Kidney (tissue), 13 donors: ENCODE measurements at regions not wholly inside any gene's neighbourhood (a gene's known extent, or its start where the extent isn't known, plus 50 kb on each side); places are given as distances from the start of the nearest gene placed in this dataset.

Source experiments
- DNase-seq, 5 donors: peaks; one replicate each; pipeline ENCODE4 v3.0.0-alpha.2; 2013 to 2020
- FAIRE-seq: peaks from 2 replicates; lab custom pipeline; 2012; peaks lifted over from hg19 to GRCh38; lab: Jason Lieb, UNC
- H3K27ac ChIP-seq, 2 donors: one replicate each; pipeline ENCODE4 v1.7.0; 2013; ENCODE audit warnings: low read depth in 2 of 2, low read length in 2 of 2, inconsistent platforms in 1 of 2
- H3K27me3 ChIP-seq: one replicate; pipeline ENCODE4 v1.7.1; 2013; ENCODE audit warnings: low read length, inconsistent platforms; ENCODE audit not compliant: control insufficient read depth, insufficient read depth
- H3K36me3 ChIP-seq, 3 donors: one replicate each; pipeline versions ENCODE4 v1.7.0 to v1.7.1; 2013; ENCODE audit warnings: low read length in 3 of 3, control low read depth in 1 of 3, inconsistent platforms in 1 of 3; ENCODE audit not compliant: insufficient read depth in 3 of 3, control insufficient read depth in 2 of 3
- H3K4me1 ChIP-seq, 3 donors: one replicate each; pipeline versions ENCODE4 v1.7.0 to v1.7.1; 2013; ENCODE audit warnings: low read length in 3 of 3, inconsistent platforms in 1 of 3, low read depth in 1 of 3; ENCODE audit not compliant: control insufficient read depth in 2 of 3, insufficient read depth in 2 of 3
- H3K4me3 ChIP-seq, 3 donors: one replicate each; pipeline versions ENCODE4 v1.7.0 to v1.8.1; 2013; ENCODE audit warnings: low read length in 3 of 3, control low read depth in 1 of 3, inconsistent platforms in 1 of 3
- H3K9ac ChIP-seq, 3 donors: one replicate each; pipeline versions ENCODE4 v1.7.0 to v1.7.1; 2013; ENCODE audit warnings: low read length in 3 of 3, control low read depth in 1 of 3, inconsistent platforms in 1 of 3
- H3K9me3 ChIP-seq, 3 donors: one replicate each; pipeline versions ENCODE4 v1.7.0 to v1.7.1; 2013; ENCODE audit warnings: low read length in 3 of 3, control low read depth in 1 of 3, inconsistent platforms in 1 of 3; ENCODE audit not compliant: control insufficient read depth in 2 of 3, insufficient read depth in 1 of 3
- intact Hi-C: fragments of 100-400 bp; cut with DNase I; formaldehyde crosslinking; loops from one replicate; pipeline ENCODE4 v1.11.1; 2022
- TF ChIP-seq, protein P1 (sequence below): IDR thresholded peaks from 3 replicates; pipeline ENCODE4 v1.5.1; 2012; ENCODE audit warnings: mild to moderate bottlenecking, moderate library complexity, borderline replicate concordance; ENCODE audit not compliant: insufficient read depth; ENCODE audit errors: extremely low read depth
- donor health status: control.
- donor health status: control.
- donor health status: control.
- donor health status: control.
- donor health status: control.
- donor health status: DM: yes; HTN: yes; CAD: no.
- donor health status: Normal renal cell carcinoma (clear cell type).

DNA sequence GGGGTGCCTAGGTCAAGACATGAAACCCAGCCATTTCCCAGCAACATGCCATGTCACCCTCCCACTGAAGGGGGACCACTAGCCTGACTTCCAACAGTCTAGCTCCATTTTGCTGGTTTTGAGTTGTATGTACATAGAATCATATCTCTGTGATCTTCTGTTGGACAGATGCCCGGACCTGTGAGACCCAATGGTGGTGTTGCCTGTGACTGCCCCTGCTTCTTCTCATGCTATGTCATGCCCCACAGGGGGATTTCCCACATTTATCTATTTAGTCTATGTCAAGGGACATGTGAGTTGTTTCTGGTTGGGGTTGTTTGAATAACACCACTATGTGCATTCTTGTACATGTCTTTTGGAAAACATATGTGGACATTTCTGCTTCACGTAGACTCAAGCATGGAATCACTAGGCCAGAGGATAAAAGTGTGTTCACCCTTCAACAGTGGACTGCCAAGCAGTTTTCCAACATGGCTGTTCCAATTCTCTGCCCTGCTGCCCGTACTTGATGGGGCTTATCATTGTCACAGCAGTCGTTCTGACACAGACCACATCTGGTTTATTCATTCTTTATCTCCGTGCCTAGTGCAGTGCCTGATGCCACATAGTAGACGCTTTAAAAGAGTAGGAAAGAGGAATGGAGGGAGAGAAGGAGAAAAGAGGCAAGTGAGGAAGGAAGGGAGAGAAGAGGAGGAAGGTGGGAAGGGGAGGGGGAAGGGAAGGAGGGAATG lies 114.4 kb downstream of the TPRA1 start:
- no peaks in the 10 kb centered on the region for H3K4me1 ChIP-seq
- FAIRE-seq (no peak), DNase-seq (no peak)
- TF ChIP-seq, protein P1, sequence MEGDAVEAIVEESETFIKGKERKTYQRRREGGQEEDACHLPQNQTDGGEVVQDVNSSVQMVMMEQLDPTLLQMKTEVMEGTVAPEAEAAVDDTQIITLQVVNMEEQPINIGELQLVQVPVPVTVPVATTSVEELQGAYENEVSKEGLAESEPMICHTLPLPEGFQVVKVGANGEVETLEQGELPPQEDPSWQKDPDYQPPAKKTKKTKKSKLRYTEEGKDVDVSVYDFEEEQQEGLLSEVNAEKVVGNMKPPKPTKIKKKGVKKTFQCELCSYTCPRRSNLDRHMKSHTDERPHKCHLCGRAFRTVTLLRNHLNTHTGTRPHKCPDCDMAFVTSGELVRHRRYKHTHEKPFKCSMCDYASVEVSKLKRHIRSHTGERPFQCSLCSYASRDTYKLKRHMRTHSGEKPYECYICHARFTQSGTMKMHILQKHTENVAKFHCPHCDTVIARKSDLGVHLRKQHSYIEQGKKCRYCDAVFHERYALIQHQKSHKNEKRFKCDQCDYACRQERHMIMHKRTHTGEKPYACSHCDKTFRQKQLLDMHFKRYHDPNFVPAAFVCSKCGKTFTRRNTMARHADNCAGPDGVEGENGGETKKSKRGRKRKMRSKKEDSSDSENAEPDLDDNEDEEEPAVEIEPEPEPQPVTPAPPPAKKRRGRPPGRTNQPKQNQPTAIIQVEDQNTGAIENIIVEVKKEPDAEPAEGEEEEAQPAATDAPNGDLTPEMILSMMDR = no peak
- no peak overlapping the region for H3K4me3 ChIP-seq
- no peak overlapping the region for H3K9ac ChIP-seq
- no peak overlapping the region for H3K27ac ChIP-seq
- intact Hi-C loops = no loop called here
- no peaks in the 10 kb centered on the region for H3K36me3 ChIP-seq
- H3K9me3 ChIP-seq = no peaks in the 10 kb centered on the region
- H3K27me3 ChIP-seq = no peaks in the 10 kb centered on the region

DNA sequence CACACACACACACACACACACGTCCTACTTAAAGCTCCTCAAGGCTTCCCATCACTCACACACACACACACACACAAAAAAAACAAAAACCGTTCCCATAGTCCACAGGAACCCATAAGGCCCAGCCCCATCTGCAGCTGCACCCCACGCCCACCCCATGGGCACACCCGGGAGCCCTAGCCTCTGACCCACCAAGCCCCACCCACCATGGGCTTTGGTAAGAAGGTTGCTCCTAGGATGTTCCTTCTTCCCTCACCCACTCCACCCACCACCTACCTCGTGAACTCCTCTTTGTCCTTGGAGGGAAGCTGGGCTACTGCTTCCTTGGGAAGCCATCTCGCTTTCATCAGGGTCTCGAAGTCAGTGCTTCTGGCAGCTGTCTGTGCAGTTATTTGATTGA lies 115.1 kb downstream of the TPRA1 start:
- Histone ChIP-seq H3K4me3 (no peak overlapping the region), H3K4me1 (no peaks in the 10 kb centered on the region), H3K9me3 (no peaks in the 10 kb centered on the region), H3K27me3 (no peaks in the 10 kb centered on the region), H3K36me3 (no peaks in the 10 kb centered on the region), H3K9ac (no peak overlapping the region), H3K27ac (no peak overlapping the region)
- DNase-seq = no peak
- TF ChIP-seq, protein P1 = no peak
- no peak for FAIRE-seq
- intact Hi-C loops = no loop called here

DNA sequence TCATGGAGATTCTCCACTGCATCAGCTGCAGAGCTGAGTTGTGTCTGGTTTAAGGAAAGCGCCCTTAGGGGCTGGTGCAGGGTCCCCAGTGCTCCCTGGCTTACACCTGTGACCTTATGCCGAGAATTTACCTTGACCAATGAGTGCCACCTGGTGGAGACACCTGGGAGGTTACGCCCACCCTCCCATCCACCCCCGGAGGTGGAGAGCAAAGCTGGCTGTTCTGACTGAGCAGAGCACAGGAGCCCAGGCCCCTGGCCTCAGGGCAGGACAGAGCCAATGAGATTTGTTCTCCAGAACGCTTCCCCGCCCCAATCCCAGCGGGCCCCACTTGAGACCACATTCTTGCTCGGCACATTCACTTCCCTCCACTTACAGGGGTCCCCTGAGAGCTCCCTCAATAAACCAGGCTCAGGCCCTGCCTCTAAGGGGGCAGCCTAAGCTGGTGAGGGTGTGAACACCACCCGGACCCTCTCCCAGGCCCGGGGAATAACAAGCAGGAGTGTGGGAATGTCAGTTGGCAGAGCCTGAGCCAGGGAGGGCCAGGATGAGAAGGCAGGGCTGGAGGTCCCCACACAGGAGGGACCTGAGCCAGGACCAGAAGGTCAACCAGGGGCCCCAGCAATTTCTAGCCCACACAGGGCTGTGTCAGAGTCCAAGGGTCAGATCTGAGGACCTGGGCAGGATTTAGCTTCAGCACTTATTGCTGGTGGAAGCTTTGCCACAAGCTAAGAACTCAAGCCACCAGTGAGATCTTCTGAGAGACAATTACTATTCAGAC lies 117.1 kb downstream of the TPRA1 start:
- Histone ChIP-seq H3K9ac (no peak overlapping the region), H3K36me3 (no peaks in the 10 kb centered on the region), H3K27ac (no peak overlapping the region), H3K4me1 (no peaks in the 10 kb centered on the region), H3K4me3 (no peak overlapping the region), H3K9me3 (no peaks in the 10 kb centered on the region), H3K27me3 (no peaks in the 10 kb centered on the region)
- TF ChIP-seq, protein P1 = no peak
- no peak for FAIRE-seq
- intact Hi-C loops = no loop called here
- peak in 4 of 5 donors; percentile 12 to 52 (median 20) for DNase-seq
